NB4 (cell line): ENCODE measurements at regions not wholly inside any gene's neighbourhood (a gene's known extent, or its start where the extent isn't known, plus 50 kb on each side); places are given as distances from the start of the nearest gene placed in this dataset.

Experiments used
- MAX ChIP-seq: IDR thresholded peaks from 2 replicates; pipeline ENCODE4 v1.6.1; 2011; ENCODE audit warnings: low read depth, low read length
- MYC ChIP-seq: IDR thresholded peaks from 2 replicates; pipeline ENCODE4 v1.6.1; 2011; ENCODE audit warnings: low read depth, low read length
- POLR2A ChIP-seq: IDR thresholded peaks from 2 replicates; pipeline ENCODE4 v1.6.1; 2011; ENCODE audit warnings: mild to moderate bottlenecking; ENCODE audit not compliant: insufficient read length; ENCODE audit errors: extremely low read depth
- TF ChIP-seq, protein P1 (sequence below): IDR thresholded peaks from one replicate; pipeline ENCODE4 v1.5.1; 2012; ENCODE audit warnings: low read depth, low read length

DNA sequence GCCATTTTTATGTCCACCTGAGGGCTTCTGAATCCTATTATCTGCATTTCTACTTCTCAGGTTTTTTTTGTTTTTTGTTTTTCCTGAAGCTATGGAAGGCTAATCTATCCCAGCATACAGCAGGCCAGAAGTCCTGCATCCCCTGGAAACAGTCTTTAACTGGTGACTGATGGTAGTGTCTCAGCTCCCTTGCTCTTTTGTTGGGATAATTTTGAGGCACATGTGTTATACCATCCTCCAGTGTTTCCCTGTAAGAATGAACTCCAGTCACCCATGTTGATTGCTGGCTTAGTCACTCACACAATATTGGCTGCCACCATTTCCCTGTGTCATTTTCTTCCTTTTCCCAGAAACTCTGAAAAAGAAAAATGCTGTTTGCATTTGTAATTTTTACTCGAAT, 1094.0 kb upstream of the LRRN3 start:
- TF ChIP-seq, protein P1, sequence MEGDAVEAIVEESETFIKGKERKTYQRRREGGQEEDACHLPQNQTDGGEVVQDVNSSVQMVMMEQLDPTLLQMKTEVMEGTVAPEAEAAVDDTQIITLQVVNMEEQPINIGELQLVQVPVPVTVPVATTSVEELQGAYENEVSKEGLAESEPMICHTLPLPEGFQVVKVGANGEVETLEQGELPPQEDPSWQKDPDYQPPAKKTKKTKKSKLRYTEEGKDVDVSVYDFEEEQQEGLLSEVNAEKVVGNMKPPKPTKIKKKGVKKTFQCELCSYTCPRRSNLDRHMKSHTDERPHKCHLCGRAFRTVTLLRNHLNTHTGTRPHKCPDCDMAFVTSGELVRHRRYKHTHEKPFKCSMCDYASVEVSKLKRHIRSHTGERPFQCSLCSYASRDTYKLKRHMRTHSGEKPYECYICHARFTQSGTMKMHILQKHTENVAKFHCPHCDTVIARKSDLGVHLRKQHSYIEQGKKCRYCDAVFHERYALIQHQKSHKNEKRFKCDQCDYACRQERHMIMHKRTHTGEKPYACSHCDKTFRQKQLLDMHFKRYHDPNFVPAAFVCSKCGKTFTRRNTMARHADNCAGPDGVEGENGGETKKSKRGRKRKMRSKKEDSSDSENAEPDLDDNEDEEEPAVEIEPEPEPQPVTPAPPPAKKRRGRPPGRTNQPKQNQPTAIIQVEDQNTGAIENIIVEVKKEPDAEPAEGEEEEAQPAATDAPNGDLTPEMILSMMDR: no peak
- TF ChIP-seq POLR2A (no peak), MAX (no peak), MYC (no peak)
